Right atrium auricular region (tissue), 2 donors: ENCODE measurements at regions not wholly inside any gene's neighbourhood (a gene's known extent, or its start where the extent isn't known, plus 50 kb on each side); places are given as distances from the start of the nearest gene placed in this dataset.

ENCODE experiments used
- DNase-seq: peaks from one replicate; pipeline ENCODE4 v3.0.0-alpha.2; 2019; ENCODE audit warnings: low spot score
- H3K27ac ChIP-seq, 2 donors: fragments of 200-600 bp; sonication (generic); 1 replicate in 1 of 2; 2 replicates in 1 of 2; pipeline ENCODE4 v1.5.1; 2016 to 2019
- H3K27me3 ChIP-seq, 2 donors: fragments of 200-600 bp; sonication (generic); one replicate each; pipeline versions ENCODE4 v1.5.1 to v1.6.0; 2017 to 2019
- H3K36me3 ChIP-seq: fragments of 200-600 bp; sonication (generic); one replicate; pipeline ENCODE4 v1.5.1; 2016
- H3K4me1 ChIP-seq, 2 donors: fragments of 200-600 bp; sonication (generic); one replicate each; pipeline versions ENCODE4 v1.5.1 to v1.6.0; 2017 to 2019
- H3K4me3 ChIP-seq, 2 donors: fragments of 200-600 bp; sonication (generic); 1 replicate in 1 of 2; 2 replicates in 1 of 2; pipeline ENCODE4 v1.5.1; 2017 to 2019; ENCODE audit warnings: mild to moderate bottlenecking in 1 of 2, moderate library complexity in 1 of 2
- H3K9me3 ChIP-seq, 2 donors: fragments of 200-600 bp; sonication (generic); one replicate each; pipeline ENCODE4 v1.5.1; 2019
- CTCF ChIP-seq, 2 donors: fragments of 200-600 bp; sonication (generic); IDR thresholded peaks; one replicate each; pipeline ENCODE4 v1.5.1; 2019; ENCODE audit warnings: antibody characterized with exemption in 2 of 2

GRCh38 chr2:71882949-71883472 lies 264.7 kb downstream of the CYP26B1 start:
- no peak for TF ChIP-seq CTCF (IDR thresholded peaks at IDR 0.05)
- Histone ChIP-seq H3K36me3 (no peaks in the 10 kb centered on the region), H3K27me3 (no peaks in the 10 kb centered on the region), H3K4me3 (no peak overlapping the region), H3K9me3 (peaks cover 0 to 5% of the 10 kb centered on the region in 2 donors), H3K27ac (peak overlapping the region; percentile 45 to 61), H3K4me1 (peaks cover 0 to 45% of the 10 kb centered on the region in 2 donors)
- peak; percentile 92 for DNase-seq

GRCh38 chr2:71882236-71882946 lies 265.3 kb downstream of the CYP26B1 start:
- DNase-seq: peak; percentile 2
- Histone ChIP-seq H3K9me3 (peaks cover 0 to 5% of the 10 kb centered on the region in 2 donors), H3K4me1 (peaks cover 0 to 45% of the 10 kb centered on the region in 2 donors), H3K27ac (peak overlapping the region; percentile 45 to 61), H3K4me3 (no peak overlapping the region), H3K36me3 (no peaks in the 10 kb centered on the region), H3K27me3 (no peaks in the 10 kb centered on the region)
- TF ChIP-seq CTCF (IDR thresholded peaks at IDR 0.05): no peak

GRCh38 chr2:71880846-71881610 lies 266.6 kb downstream of the CYP26B1 start:
- H3K4me1 ChIP-seq: peaks cover 0 to 45% of the 10 kb centered on the region in 2 donors
- peak; percentile 91 for DNase-seq
- no peaks in the 10 kb centered on the region for H3K36me3 ChIP-seq
- no peaks in the 10 kb centered on the region for H3K27me3 ChIP-seq
- no peak overlapping the region for H3K4me3 ChIP-seq
- no peak for TF ChIP-seq CTCF (IDR thresholded peaks at IDR 0.05)
- peaks cover 0 to 4% of the 10 kb centered on the region in 2 donors for H3K9me3 ChIP-seq
- peak overlapping the region; percentile 4 to 53 for H3K27ac ChIP-seq

- DNase-seq: no peak
- no peak overlapping the region for H3K4me3 ChIP-seq
- no peak overlapping the region for H3K27ac ChIP-seq
Observed at GRCh38 chr2:71880287-71880686, 267.4 kb downstream of the CYP26B1 start.

More at GRCh38 chr2:71880287-71880686, 267.4 kb downstream of the CYP26B1 start:
- Histone ChIP-seq H3K27me3 (no peaks in the 10 kb centered on the region), H3K4me1 (peaks cover 0 to 45% of the 10 kb centered on the region in 2 donors), H3K36me3 (no peaks in the 10 kb centered on the region), H3K9me3 (no peaks in the 10 kb centered on the region)
- no peak for TF ChIP-seq CTCF (IDR thresholded peaks at IDR 0.05)
